ENCODE measurements at regions not wholly inside any gene's neighbourhood (a gene's known extent, or its start where the extent isn't known, plus 50 kb on each side); places are given as distances from the start of the nearest gene placed in this dataset.

DNA sequence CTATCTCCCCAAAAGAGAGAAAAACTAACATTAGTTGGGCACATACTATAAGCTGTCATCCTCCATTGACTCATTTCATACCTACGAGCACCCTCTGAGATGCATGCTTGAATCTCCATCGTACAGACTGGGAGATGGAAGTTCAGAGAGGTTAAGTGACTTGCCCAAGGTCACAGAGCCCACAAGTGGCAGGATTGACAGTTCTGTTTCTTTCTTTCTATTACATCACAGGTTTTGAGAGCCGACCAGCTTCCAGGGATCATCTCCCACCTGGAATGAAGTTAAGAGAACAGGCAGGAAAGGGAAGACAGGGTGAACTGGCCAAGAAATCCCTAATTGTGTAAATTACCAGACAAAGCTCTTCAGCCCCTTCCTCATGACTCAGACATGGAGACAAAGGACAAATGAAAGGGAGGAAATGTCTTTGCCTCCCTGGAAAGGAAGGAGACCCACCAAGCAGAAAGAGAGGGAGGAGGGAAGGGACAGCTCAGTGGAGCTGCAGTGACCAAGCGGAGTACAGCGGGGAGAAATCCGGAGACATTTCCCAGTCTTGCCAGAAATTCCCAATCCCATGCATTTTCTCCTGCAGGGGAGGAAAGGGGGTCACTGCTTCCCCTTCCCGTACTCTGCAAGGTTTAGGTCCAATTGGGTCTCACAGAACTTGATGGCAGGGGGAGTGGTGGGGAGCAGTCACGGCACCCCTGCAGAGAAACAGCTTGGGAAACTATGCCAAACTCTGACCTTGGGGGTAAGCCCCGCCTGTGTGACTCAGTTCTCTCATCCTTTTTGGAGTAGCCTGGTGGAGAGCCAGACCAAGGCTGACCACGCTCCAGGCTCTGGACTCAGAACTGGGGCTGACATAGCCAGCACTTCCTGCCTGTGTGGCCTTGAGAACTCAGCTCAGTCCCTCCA, 154.3 kb downstream of the ANKRD60 start:
- Histone ChIP-seq H3K4me3 (no peak overlapping the region), H3K27ac (replicated peaks) (no peak overlapping the region), H3K36me3 (no peaks in the 10 kb centered on the region), H3K4me1 (peaks cover 22% of the 10 kb centered on the region), H3K9me3 (replicated peaks) (peaks cover 6% of the 10 kb centered on the region), H3K27me3 (ENCODE audit: low read depth) (peaks cover 60% of the 10 kb centered on the region)
- no peak for DNase-seq
- intact Hi-C loops (cut with micrococcal nuclease) = no loop called here
- TF ChIP-seq, protein P1, sequence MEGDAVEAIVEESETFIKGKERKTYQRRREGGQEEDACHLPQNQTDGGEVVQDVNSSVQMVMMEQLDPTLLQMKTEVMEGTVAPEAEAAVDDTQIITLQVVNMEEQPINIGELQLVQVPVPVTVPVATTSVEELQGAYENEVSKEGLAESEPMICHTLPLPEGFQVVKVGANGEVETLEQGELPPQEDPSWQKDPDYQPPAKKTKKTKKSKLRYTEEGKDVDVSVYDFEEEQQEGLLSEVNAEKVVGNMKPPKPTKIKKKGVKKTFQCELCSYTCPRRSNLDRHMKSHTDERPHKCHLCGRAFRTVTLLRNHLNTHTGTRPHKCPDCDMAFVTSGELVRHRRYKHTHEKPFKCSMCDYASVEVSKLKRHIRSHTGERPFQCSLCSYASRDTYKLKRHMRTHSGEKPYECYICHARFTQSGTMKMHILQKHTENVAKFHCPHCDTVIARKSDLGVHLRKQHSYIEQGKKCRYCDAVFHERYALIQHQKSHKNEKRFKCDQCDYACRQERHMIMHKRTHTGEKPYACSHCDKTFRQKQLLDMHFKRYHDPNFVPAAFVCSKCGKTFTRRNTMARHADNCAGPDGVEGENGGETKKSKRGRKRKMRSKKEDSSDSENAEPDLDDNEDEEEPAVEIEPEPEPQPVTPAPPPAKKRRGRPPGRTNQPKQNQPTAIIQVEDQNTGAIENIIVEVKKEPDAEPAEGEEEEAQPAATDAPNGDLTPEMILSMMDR (IDR thresholded peaks at IDR 0.05; ENCODE audit: borderline replicate concordance) = no peak

DNA sequence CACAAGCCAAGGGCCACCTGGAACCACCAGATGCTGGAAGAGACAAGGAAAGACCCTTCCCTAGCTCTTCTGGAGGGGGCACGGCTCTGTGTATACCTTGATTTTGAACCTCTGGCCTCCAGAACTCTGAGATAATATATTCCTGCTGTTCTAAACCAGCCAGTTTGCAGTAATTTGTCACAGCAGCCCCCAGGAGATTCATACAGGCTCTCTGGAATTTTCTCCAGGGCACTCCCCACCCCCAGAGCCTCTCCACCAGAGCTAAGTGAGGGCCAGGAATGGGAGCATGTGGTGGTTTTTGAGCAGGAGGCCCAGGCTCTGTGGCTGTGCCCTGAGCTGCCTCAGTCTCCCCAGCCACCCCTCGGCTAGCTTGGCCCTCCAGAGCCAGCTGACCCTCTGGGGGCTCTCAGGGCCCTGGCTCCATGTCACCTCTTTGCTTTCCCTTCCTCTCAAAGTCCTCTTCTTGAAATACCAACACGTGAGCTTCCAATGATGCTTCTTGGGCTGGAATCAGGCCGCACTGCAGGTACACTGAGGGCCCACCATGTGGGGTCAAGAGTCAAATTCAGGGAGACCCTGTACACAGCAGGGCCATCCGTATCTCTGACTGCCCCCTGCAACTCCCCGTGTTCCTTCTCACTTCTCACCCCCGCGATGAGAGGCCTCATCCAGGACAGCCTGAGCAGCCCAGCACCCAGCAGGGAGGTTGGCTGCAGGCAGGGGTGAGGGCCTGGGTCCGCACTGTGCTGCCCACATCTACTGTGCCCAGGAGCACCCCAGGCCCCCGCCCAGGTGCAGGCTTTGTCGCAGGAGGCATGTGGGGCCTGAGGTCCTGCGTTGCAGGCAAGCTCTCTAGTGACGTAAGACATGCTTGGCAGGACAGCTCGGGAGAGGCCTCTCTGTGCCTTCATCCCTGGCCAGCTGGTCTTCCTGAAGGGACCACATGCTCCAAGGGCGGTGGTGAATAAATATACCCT, 155.5 kb downstream of the ANKRD60 start:
- intact Hi-C loops (cut with micrococcal nuclease) = no loop called here
- TF ChIP-seq, protein P1 (IDR thresholded peaks at IDR 0.05; ENCODE audit: borderline replicate concordance) = no peak
- no peak for DNase-seq
- peaks cover 6% of the 10 kb centered on the region for H3K9me3 ChIP-seq (replicated peaks)
- H3K4me1 ChIP-seq = peaks cover 22% of the 10 kb centered on the region
- H3K27ac ChIP-seq (replicated peaks) = no peak overlapping the region
- H3K36me3 ChIP-seq = no peaks in the 10 kb centered on the region
- peaks cover 71% of the 10 kb centered on the region for H3K27me3 ChIP-seq (ENCODE audit: low read depth)
- no peak overlapping the region for H3K4me3 ChIP-seq

DNA sequence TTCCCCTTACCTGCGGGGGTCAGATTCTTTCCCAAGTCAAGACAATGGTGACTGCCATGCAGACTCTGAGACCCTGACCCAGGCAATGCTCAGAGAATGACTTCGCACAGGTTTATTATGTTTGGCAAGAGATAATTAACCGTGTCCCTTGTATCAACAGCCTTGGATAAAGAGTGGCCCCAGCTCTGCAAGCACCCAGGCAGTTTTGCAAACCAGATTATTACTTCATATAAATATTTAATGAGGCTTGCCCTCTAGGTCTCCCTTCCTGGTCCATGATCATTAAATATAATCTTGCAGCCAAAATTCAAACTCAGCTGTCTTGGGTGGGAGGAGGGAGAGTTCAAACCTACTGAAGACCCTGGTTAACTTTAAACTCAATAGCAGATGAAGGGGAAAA, 156.5 kb downstream of the ANKRD60 start:
- Histone ChIP-seq H3K27ac (replicated peaks) (no peak overlapping the region), H3K9me3 (replicated peaks) (peaks cover 2% of the 10 kb centered on the region), H3K27me3 (ENCODE audit: low read depth) (peaks cover 62% of the 10 kb centered on the region), H3K4me3 (no peak overlapping the region), H3K4me1 (peaks cover 22% of the 10 kb centered on the region), H3K36me3 (no peaks in the 10 kb centered on the region)
- TF ChIP-seq, protein P1 (IDR thresholded peaks at IDR 0.05; ENCODE audit: borderline replicate concordance) = no peak
- intact Hi-C loops (cut with micrococcal nuclease) = no loop called here
- DNase-seq = no peak

DNA sequence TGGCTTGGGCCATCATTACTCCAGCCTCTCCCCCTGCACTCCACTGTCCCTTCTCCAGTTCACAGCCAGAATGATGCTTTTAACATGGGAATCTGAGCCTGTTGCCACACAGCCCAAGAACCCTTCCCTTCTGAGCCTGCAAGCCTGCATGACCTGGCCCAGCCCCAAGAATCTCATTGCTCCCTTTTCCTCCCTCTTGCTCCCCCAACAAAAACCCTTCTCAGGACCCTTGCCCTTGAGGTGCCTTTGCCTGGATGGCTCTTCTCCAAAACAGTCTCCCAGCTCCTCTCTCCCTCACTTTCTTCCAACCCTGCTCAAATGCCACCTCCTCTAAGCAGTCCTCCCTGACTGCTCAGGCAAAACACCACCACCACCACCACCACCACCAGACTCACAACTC, 157.2 kb downstream of the ANKRD60 start:
- no peak overlapping the region for H3K4me3 ChIP-seq
- intact Hi-C loops (cut with micrococcal nuclease) = no loop called here
- no peak for DNase-seq

DNA sequence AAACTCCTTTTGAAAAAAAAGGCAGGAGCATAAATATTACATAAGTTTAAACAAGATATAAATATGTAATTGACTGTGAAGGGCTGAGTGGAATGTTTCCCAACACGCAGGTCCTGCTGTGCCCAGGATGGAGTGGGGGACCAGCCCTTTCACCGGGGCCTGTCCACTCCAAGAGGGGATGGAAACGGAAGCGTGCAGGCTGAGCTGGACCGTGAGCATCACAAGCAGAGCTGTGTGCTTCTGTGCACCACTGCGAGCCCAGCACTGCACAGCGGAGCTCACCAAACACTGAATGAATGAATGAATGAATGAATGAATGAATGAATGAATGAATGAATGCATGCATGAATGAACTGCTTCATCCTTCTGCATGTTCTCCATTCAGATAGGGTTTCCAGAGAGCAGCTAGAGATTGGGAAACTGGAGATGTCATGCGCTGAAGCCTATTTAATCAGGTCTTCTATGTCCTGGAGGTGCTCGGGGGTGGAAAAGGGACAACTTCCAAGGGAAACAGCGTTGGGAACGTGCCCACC, 157.7 kb downstream of the ANKRD60 start:
- Histone ChIP-seq H3K27ac (replicated peaks) (no peak overlapping the region), H3K36me3 (no peaks in the 10 kb centered on the region), H3K9me3 (replicated peaks) (no peaks in the 10 kb centered on the region), H3K4me1 (peaks cover 11% of the 10 kb centered on the region), H3K4me3 (no peak overlapping the region), H3K27me3 (ENCODE audit: low read depth) (peaks cover 62% of the 10 kb centered on the region)
- DNase-seq = no peak
- TF ChIP-seq, protein P1 (IDR thresholded peaks at IDR 0.05; ENCODE audit: borderline replicate concordance) = no peak
- intact Hi-C loops (cut with micrococcal nuclease) = no loop called here

More for the DNA sequence above, 157.2 kb downstream of the ANKRD60 start:
- Histone ChIP-seq H3K36me3 (no peaks in the 10 kb centered on the region), H3K27me3 (ENCODE audit: low read depth) (peaks cover 62% of the 10 kb centered on the region), H3K9me3 (replicated peaks) (no peaks in the 10 kb centered on the region), H3K27ac (replicated peaks) (no peak overlapping the region), H3K4me1 (peaks cover 17% of the 10 kb centered on the region)
- TF ChIP-seq, protein P1 (IDR thresholded peaks at IDR 0.05; ENCODE audit: borderline replicate concordance) = no peak

Data from left ventricle myocardium inferior (tissue), 1 donor.